GM19035 (cell line): ENCODE measurements at regions not wholly inside any gene's neighbourhood (a gene's known extent, or its start where the extent isn't known, plus 50 kb on each side); places are given as distances from the start of the nearest gene placed in this dataset.

Experiments used
- ATAC-seq: cut with Tn5 transposase; IDR thresholded peaks from one replicate; pipeline ENCODE4 v1.9.1; 2021; ENCODE audit not compliant: unreplicated experiment

- no peak for ATAC-seq
Observed at GRCh38 chr19:28217022-28217421, 995.9 kb downstream of the UQCRFS1 start.

- no peak for ATAC-seq
Observed at GRCh38 chr19:28213470-28214082, 999.4 kb downstream of the UQCRFS1 start.

- ATAC-seq, result no peak
Observed at GRCh38 chr19:28210886-28211285, 1002.1 kb downstream of the UQCRFS1 start.

GRCh38 chr19:28208745-28209144 is 1004.2 kb downstream of the UQCRFS1 start:
- ATAC-seq, result no peak

GRCh38 chr19:28207244-28207643 is 1005.7 kb downstream of the UQCRFS1 start:
- no peak for ATAC-seq

- no peak for ATAC-seq
Observed at GRCh38 chr19:28201462-28201943, 1011.4 kb downstream of the UQCRFS1 start.

GRCh38 chr19:28199323-28199722 is 1013.6 kb downstream of the UQCRFS1 start:
- ATAC-seq, result no peak

- ATAC-seq, result no peak
Observed at GRCh38 chr19:28196961-28197360, 1016.0 kb downstream of the UQCRFS1 start.

- ATAC-seq, result no peak
Observed at GRCh38 chr19:28196101-28196500, 1016.9 kb downstream of the UQCRFS1 start.

GRCh38 chr19:28185646-28186045 is 1027.3 kb downstream of the UQCRFS1 start:
- ATAC-seq, result no peak

- no peak for ATAC-seq
Observed at GRCh38 chr19:28184997-28185396, 1028.0 kb downstream of the UQCRFS1 start.

GRCh38 chr19:28176193-28176592 is 1036.8 kb downstream of the UQCRFS1 start:
- ATAC-seq, result no peak

- ATAC-seq, result no peak
Observed at GRCh38 chr19:28171983-28172382, 1041.0 kb downstream of the UQCRFS1 start.

GRCh38 chr19:28170066-28170465 is 1042.9 kb downstream of the UQCRFS1 start:
- no peak for ATAC-seq

GRCh38 chr19:28169168-28169887 is 1043.6 kb downstream of the UQCRFS1 start:
- no peak for ATAC-seq

GRCh38 chr19:28168557-28168956 is 1044.4 kb downstream of the UQCRFS1 start:
- no peak for ATAC-seq

GRCh38 chr19:28166025-28166424 is 1046.9 kb downstream of the UQCRFS1 start:
- ATAC-seq, result no peak

- ATAC-seq, result no peak
Observed at GRCh38 chr19:28164214-28164613, 1048.7 kb downstream of the UQCRFS1 start.

- ATAC-seq, result no peak
Observed at GRCh38 chr19:28159065-28159464, 1053.9 kb downstream of the UQCRFS1 start.

GRCh38 chr19:28155265-28155664 is 1057.7 kb downstream of the UQCRFS1 start:
- no peak for ATAC-seq

- ATAC-seq, result no peak
Observed at GRCh38 chr19:28154077-28154476, 1058.9 kb downstream of the UQCRFS1 start.

- no peak for ATAC-seq
Observed at GRCh38 chr19:28153123-28153522, 1059.8 kb downstream of the UQCRFS1 start.

GRCh38 chr19:28152195-28152594 is 1060.8 kb downstream of the UQCRFS1 start:
- ATAC-seq, result no peak
